ENCODE measurements at regions not wholly inside any gene's neighbourhood (a gene's known extent, or its start where the extent isn't known, plus 50 kb on each side); places are given as distances from the start of the nearest gene placed in this dataset.
A peak's percentile ranks its signal among the peaks of the same experiment; 100 is the strongest.

GRCh38 chr9:89668866-89669246 is 64.0 kb downstream of the GADD45G start:
- TF ChIP-seq POLR2A (IDR thresholded peaks at IDR 0.05): no peak
- Histone ChIP-seq H3K9me3 (no peaks in the 10 kb centered on the region), H3K27me3 (no peaks in the 10 kb centered on the region), H3K4me1 (peaks cover 9 to 47% (median 30%) of the 10 kb centered on the region in 4 donors), H3K36me3 (no peaks in the 10 kb centered on the region), H3K4me3 (no peak overlapping the region), H3K27ac (peak overlapping the region in 3 of 4 donors; percentile 68 to 87 (median 69))
- no peak for DNase-seq
- WGBS, 2 donors: 94 to 97% methylated on average over 2 of the region's 2 CpGs
- ATAC-seq (ENCODE audit: low FRiP score in 2 of 2): no peak

DNA sequence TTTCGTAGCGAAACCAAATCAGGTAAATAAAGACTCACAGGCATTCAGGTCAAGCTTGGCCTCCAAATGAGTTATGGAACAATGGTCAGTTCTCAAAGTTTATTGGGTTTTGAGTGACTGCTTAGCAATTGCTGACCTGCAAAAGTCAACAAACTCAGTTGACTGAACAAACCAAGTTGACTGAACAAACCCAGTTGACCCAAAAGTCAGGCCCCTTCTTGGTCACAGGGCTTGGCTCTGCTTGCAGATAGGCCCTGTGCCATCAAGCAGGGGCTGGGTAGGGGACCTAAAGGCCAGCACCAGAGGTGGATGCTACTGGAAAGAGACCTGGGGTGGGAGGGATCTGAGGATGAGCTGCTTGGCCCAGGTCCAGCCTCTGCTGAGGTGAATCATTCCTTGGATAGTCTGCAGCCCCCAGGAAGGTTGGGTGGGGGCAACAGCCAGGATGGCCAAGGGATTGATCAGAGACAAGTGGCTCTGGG is 64.6 kb downstream of the GADD45G start:
- TF ChIP-seq CTCF (IDR thresholded peaks at IDR 0.05) (no peak), POLR2AphosphoS5 (IDR thresholded peaks at IDR 0.05) (no peak), POLR2A (IDR thresholded peaks at IDR 0.05) (no peak), EP300 (IDR thresholded peaks at IDR 0.05) (no peak)
- Histone ChIP-seq H3K27me3 (no peaks in the 10 kb centered on the region), H3K4me3 (no peak overlapping the region), H3K9me3 (no peaks in the 10 kb centered on the region), H3K27ac (peak overlapping the region in 2 of 4 donors; percentile 68 to 87), H3K4me1 (peaks cover 4 to 41% (median 24%) of the 10 kb centered on the region in 4 donors), H3K36me3 (no peaks in the 10 kb centered on the region)
- WGBS, 2 donors: 86 to 92% methylated on average over 2 of the region's 2 CpGs
- DNase-seq (no peak), ATAC-seq (ENCODE audit: low FRiP score in 2 of 2) (no peak)

- no peak overlapping the region for H3K4me3 ChIP-seq
- WGBS, 2 donors: 97 to 98% methylated on average over 5 of the region's 5 CpGs
- DNase-seq: no peak
- ATAC-seq (ENCODE audit: low FRiP score in 2 of 2): no peak
- no peaks in the 10 kb centered on the region for H3K27me3 ChIP-seq
- peaks cover 0 to 44% (median 23%) of the 10 kb centered on the region in 4 donors for H3K4me1 ChIP-seq
- H3K9me3 ChIP-seq: no peaks in the 10 kb centered on the region
- H3K36me3 ChIP-seq: no peaks in the 10 kb centered on the region
- no peak overlapping the region for H3K27ac ChIP-seq
- no peak for TF ChIP-seq CTCF (IDR thresholded peaks at IDR 0.05)
- no peak for TF ChIP-seq POLR2A (IDR thresholded peaks at IDR 0.05)
- no peak for TF ChIP-seq POLR2AphosphoS5 (IDR thresholded peaks at IDR 0.05)
- no peak for TF ChIP-seq EP300 (IDR thresholded peaks at IDR 0.05)
Observed at GRCh38 chr9:89670114-89670513, 65.3 kb downstream of the GADD45G start.

GRCh38 chr9:89670801-89671434 is 66.1 kb downstream of the GADD45G start:
- no peak for ATAC-seq (ENCODE audit: low FRiP score in 2 of 2)
- TF ChIP-seq POLR2AphosphoS5 (IDR thresholded peaks at IDR 0.05): no peak
- TF ChIP-seq CTCF (IDR thresholded peaks at IDR 0.05): no peak
- no peak for TF ChIP-seq EP300 (IDR thresholded peaks at IDR 0.05)
- no peak for TF ChIP-seq POLR2A (IDR thresholded peaks at IDR 0.05)
- no peak overlapping the region for H3K4me3 ChIP-seq
- WGBS, 2 donors: 82 to 83% methylated on average over 6 of the region's 6 CpGs
- H3K27me3 ChIP-seq: no peaks in the 10 kb centered on the region
- peaks cover 0 to 44% (median 23%) of the 10 kb centered on the region in 4 donors for H3K4me1 ChIP-seq
- DNase-seq: no peak
- H3K27ac ChIP-seq: no peak overlapping the region
- no peaks in the 10 kb centered on the region for H3K36me3 ChIP-seq
- no peaks in the 10 kb centered on the region for H3K9me3 ChIP-seq

- Histone ChIP-seq H3K27me3 (no peaks in the 10 kb centered on the region), H3K27ac (peak overlapping the region in 1 of 4 donors; percentile 11), H3K4me1 (peaks cover 7 to 36% (median 21%) of the 10 kb centered on the region in 4 donors), H3K4me3 (no peak overlapping the region), H3K36me3 (no peaks in the 10 kb centered on the region), H3K9me3 (no peaks in the 10 kb centered on the region)
- ATAC-seq (ENCODE audit: low FRiP score in 2 of 2): peak in 1 of 2 donors; percentile 7
- no peak for DNase-seq
- TF ChIP-seq POLR2A (IDR thresholded peaks at IDR 0.05): no peak
- no peak for TF ChIP-seq EP300 (IDR thresholded peaks at IDR 0.05)
- TF ChIP-seq POLR2AphosphoS5 (IDR thresholded peaks at IDR 0.05): no peak
- TF ChIP-seq CTCF (IDR thresholded peaks at IDR 0.05): no peak
- 90 to 95% methylated on average over 4 of the region's 4 CpGs for WGBS, 2 donors
Observed at GRCh38 chr9:89674667-89675057, 69.8 kb downstream of the GADD45G start.

All from upper lobe of left lung (tissue), 6 donors.